Caco-2 (cell line): ENCODE measurements at regions not wholly inside any gene's neighbourhood (a gene's known extent, or its start where the extent isn't known, plus 50 kb on each side); places are given as distances from the start of the nearest gene placed in this dataset.
"Not testable (repeated sequence)": the region's sequence is repeated elsewhere in the genome, so short reads cannot be mapped to it uniquely, and the experiment has no call there.

Source experiments
- BruUV-seq: library from RNA; stranded (reverse); fragments of 400-500 nt; replicated peaks from 2 replicates; lab custom pipeline; 2021; lab: Mats Ljungman, UMichigan
- CTCF ChIA-PET: fragments of 300-600 bp; sonication (Branson Sonifier 250); formaldehyde crosslinking; loops from one replicate; lab custom pipeline; 2022; ENCODE audit warnings: antibody characterized with exemption; lab: Charles Lee
- POLR2A ChIA-PET: fragments of 300-600 bp; sonication (Branson Sonifier 250); formaldehyde crosslinking; loops from one replicate; lab custom pipeline; 2022; ENCODE audit warnings: antibody characterized with exemption; lab: Charles Lee
- DNase-seq, 2 experiments: peaks; one replicate each; pipeline versions ENCODE4 v3.0.0 to v3.0.0-alpha.2; 2020 to 2022
- H3K27me3 ChIP-seq: replicated peaks from 2 replicates; pipeline ENCODE4 v1.6.0; 2011; ENCODE audit warnings: low read length; ENCODE audit not compliant: control insufficient read depth, insufficient read depth
- H3K36me3 ChIP-seq: 2 replicates; pipeline ENCODE4 v1.5.1; 2011; ENCODE audit warnings: low read length; ENCODE audit not compliant: control insufficient read depth, insufficient read depth
- H3K4me1 ChIP-seq: fragments of 250-450 bp; sonication (Bioruptor Pico); 2 replicates; pipeline ENCODE4 v1.5.1; 2020; ENCODE audit warnings: mild to moderate bottlenecking
- H3K4me3 ChIP-seq: 2 replicates; pipeline ENCODE4 v1.5.1; 2011; ENCODE audit warnings: low read depth, mild to moderate bottlenecking, control low read depth, low read length
- H3K9me3 ChIP-seq: fragments of 250-450 bp; sonication (Bioruptor Pico); 2 replicates; pipeline ENCODE4 v1.5.1; 2020; ENCODE audit warnings: mild to moderate bottlenecking, moderate library complexity
- H3K27ac Mint-ChIP-seq: one replicate; pipeline ENCODE4 v1.8.0; 2022; ENCODE audit warnings: mixed read lengths; ENCODE audit not compliant: unreplicated experiment
- H3K27me3 Mint-ChIP-seq: one replicate; pipeline ENCODE4 v1.8.0; 2022; ENCODE audit warnings: mixed read lengths; ENCODE audit not compliant: insufficient read depth, unreplicated experiment
- H3K36me3 Mint-ChIP-seq: one replicate; pipeline ENCODE4 v1.8.0; 2022; ENCODE audit warnings: mild to moderate bottlenecking, mixed read lengths; ENCODE audit not compliant: insufficient read depth, unreplicated experiment
- H3K4me1 Mint-ChIP-seq: one replicate; pipeline ENCODE4 v1.8.0; 2022; ENCODE audit warnings: low read depth, mixed read lengths; ENCODE audit not compliant: unreplicated experiment
- H3K4me3 Mint-ChIP-seq: one replicate; pipeline ENCODE4 v1.8.0; 2022; ENCODE audit warnings: mild to moderate bottlenecking, moderate library complexity, mixed read lengths; ENCODE audit not compliant: unreplicated experiment
- H3K9me3 Mint-ChIP-seq: one replicate; pipeline ENCODE4 v1.8.0; 2022; ENCODE audit warnings: mixed read lengths; ENCODE audit not compliant: unreplicated experiment
- CTCF ChIP-seq, 2 experiments: fragments of 200-600 bp in 1 of 2; IDR thresholded peaks; 1 replicate in 1 of 2; 2 replicates in 1 of 2; pipeline versions ENCODE4 v1.5.1 to v1.8.0; 2011 to 2022; ENCODE audit warnings: antibody characterized with exemption in 1 of 2, control low read depth in 1 of 2, inconsistent platforms in 1 of 2, low read depth in 1 of 2, low read length in 1 of 2, mild to moderate bottlenecking in 1 of 2, moderate library complexity in 1 of 2; ENCODE audit not compliant: insufficient read depth in 1 of 2, severe bottlenecking in 1 of 2, unreplicated experiment in 1 of 2
- intact Hi-C: fragments of 100-400 bp; cut with micrococcal nuclease; formaldehyde crosslinking; loops from one replicate; pipeline ENCODE4 v1.10.0; 2022; ENCODE audit not compliant: unreplicated experiment

- H3K36me3 ChIP-seq: no peaks in the 10 kb centered on the region
- POLR2A ChIA-PET: no interaction called here
- TF ChIP-seq CTCF (IDR thresholded peaks at IDR 0.05; ENCODE audit: insufficient read depth in 1 of 2, low read depth in 1 of 2, low read length in 1 of 2, severe bottlenecking in 1 of 2, unreplicated experiment in 1 of 2): no peak
- H3K4me3 ChIP-seq: no peak overlapping the region
- Mint-ChIP-seq H3K4me3 (no peak overlapping the region), H3K27ac (no peak overlapping the region), H3K27me3 (no peaks in the 10 kb centered on the region), H3K36me3 (no peaks in the 10 kb centered on the region), H3K4me1 (peaks cover 10% of the 10 kb centered on the region), H3K9me3 (no peaks in the 10 kb centered on the region)
- H3K4me1 ChIP-seq: peaks cover 9% of the 10 kb centered on the region; the same call in 1 of the 2 replicates
- no peaks in the 10 kb centered on the region for H3K27me3 ChIP-seq
- no TSS peak for BruUV-seq
- DNase-seq: no peak
- CTCF ChIA-PET: no interaction called here
- intact Hi-C loops: no loop called here
- peaks cover 3% of the 10 kb centered on the region; the same call in 1 of the 2 replicates for H3K9me3 ChIP-seq
Measured at GRCh38 chr5:104843822-104844221, 1281.2 kb upstream of the NUDT12 start.

GRCh38 chr5:104840284-104840683 lies 1277.7 kb upstream of the NUDT12 start:
- Mint-ChIP-seq H3K4me3 (no peak overlapping the region), H3K4me1 (peaks cover 10% of the 10 kb centered on the region), H3K36me3 (no peaks in the 10 kb centered on the region), H3K27me3 (no peaks in the 10 kb centered on the region), H3K9me3 (no peaks in the 10 kb centered on the region), H3K27ac (no peak overlapping the region)
- H3K4me3 ChIP-seq: no peak overlapping the region
- ChIA-PET POLR2A (no interaction called here), CTCF (no interaction called here)
- DNase-seq: no peak
- H3K4me1 ChIP-seq: peaks cover 9% of the 10 kb centered on the region; the same call in 1 of the 2 replicates
- intact Hi-C loops: no loop called here
- no peak for TF ChIP-seq CTCF (IDR thresholded peaks at IDR 0.05; ENCODE audit: insufficient read depth in 1 of 2, low read depth in 1 of 2, low read length in 1 of 2, severe bottlenecking in 1 of 2, unreplicated experiment in 1 of 2)
- BruUV-seq: no TSS peak
- no peaks in the 10 kb centered on the region for H3K36me3 ChIP-seq
- H3K27me3 ChIP-seq: no peaks in the 10 kb centered on the region
- no peaks in the 10 kb centered on the region for H3K9me3 ChIP-seq

DNA sequence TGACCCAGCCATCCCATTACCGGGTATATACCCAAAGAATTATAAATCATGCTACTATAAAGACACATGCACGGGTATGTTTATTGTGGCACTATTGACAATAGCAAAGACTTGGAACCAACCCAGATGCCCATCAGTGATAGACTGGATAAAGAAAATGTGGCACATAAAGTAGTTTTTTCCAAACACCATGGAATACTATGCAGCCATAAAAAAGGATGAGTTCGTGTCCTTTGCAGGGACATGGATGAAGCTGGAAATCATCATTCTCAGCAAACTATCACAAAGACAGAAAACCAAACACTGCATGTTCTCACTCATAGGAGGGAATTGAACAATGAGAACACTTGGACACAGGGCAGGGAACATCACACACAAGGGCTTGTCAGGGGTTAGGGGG lies 1268.9 kb upstream of the NUDT12 start:
- H3K4me3 Mint-ChIP-seq, CTCF ChIA-PET, H3K36me3 Mint-ChIP-seq, H3K9me3 ChIP-seq, H3K27me3 Mint-ChIP-seq, DNase-seq, H3K27ac Mint-ChIP-seq, POLR2A ChIA-PET, intact Hi-C loops, H3K4me1 ChIP-seq, H3K27me3 ChIP-seq, H3K36me3 ChIP-seq, H3K9me3 Mint-ChIP-seq, H3K4me3 ChIP-seq, H3K4me1 Mint-ChIP-seq, BruUV-seq: not testable (repeated sequence)

DNA sequence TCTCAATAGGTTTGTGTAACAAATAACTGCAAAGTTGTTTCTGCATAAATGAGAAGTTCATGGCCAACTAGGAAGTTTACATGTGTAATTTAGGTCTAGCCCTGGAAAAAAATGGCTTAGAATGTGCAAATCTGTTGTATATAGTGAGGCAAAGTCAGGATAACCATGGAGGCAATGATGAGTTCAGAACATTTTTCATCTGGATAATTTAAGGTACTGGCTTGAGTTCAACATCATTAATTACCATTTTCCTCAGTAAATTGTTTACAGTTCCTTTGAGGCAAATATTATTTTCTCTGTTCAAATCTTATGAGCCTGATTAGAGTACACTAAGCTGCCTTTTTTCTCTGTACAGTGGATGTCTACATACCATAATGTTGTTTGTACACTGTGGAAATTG lies 1259.0 kb upstream of the NUDT12 start:
- H3K27ac Mint-ChIP-seq: no peak overlapping the region
- H3K36me3 Mint-ChIP-seq: no peaks in the 10 kb centered on the region
- H3K4me3 ChIP-seq: no peak overlapping the region
- no peaks in the 10 kb centered on the region for H3K4me1 ChIP-seq
- ChIA-PET POLR2A (no interaction called here), CTCF (no interaction called here)
- intact Hi-C loops: no loop called here
- no peak for DNase-seq
- H3K27me3 ChIP-seq: no peaks in the 10 kb centered on the region
- no TSS peak for BruUV-seq
- no peaks in the 10 kb centered on the region for H3K9me3 Mint-ChIP-seq
- H3K36me3 ChIP-seq: no peaks in the 10 kb centered on the region
- no peaks in the 10 kb centered on the region for H3K27me3 Mint-ChIP-seq
- TF ChIP-seq CTCF (IDR thresholded peaks at IDR 0.05; ENCODE audit: insufficient read depth in 1 of 2, low read depth in 1 of 2, low read length in 1 of 2, severe bottlenecking in 1 of 2, unreplicated experiment in 1 of 2): no peak
- no peaks in the 10 kb centered on the region for H3K4me1 Mint-ChIP-seq
- no peaks in the 10 kb centered on the region for H3K9me3 ChIP-seq
- H3K4me3 Mint-ChIP-seq: no peak overlapping the region
